ENCODE measurements at regions not wholly inside any gene's neighbourhood (a gene's known extent, or its start where the extent isn't known, plus 50 kb on each side); places are given as distances from the start of the nearest gene placed in this dataset.

- no peak for FAIRE-seq
- Mint-ChIP-seq H3K4me3 (ENCODE audit: unreplicated experiment) (no peak overlapping the region), H3K27ac (ENCODE audit: unreplicated experiment) (no peak overlapping the region), H3K36me3 (ENCODE audit: low read depth, unreplicated experiment) (peaks cover 1% of the 10 kb centered on the region), H3K9me3 (ENCODE audit: unreplicated experiment) (no peaks in the 10 kb centered on the region), H3K27me3 (ENCODE audit: low read depth, unreplicated experiment) (no peaks in the 10 kb centered on the region), H3K4me1 (ENCODE audit: low read depth, unreplicated experiment) (no peaks in the 10 kb centered on the region)
- Histone ChIP-seq H4K20me1 (ENCODE audit: insufficient read depth, low read length) (no peaks in the 10 kb centered on the region), H3K9ac (ENCODE audit: low read length) (no peak overlapping the region), H3K36me3 (ENCODE audit: insufficient read depth, low read length) (no peaks in the 10 kb centered on the region), H2AFZ (ENCODE audit: low read depth, low read length) (no peak overlapping the region), H3K27ac (ENCODE audit: low read depth, low read length) (no peak overlapping the region), H3K9me3 (ENCODE audit: insufficient read depth, low read depth, low read length) (no peaks in the 10 kb centered on the region), H3K79me2 (ENCODE audit: insufficient read depth, low read length) (no peaks in the 10 kb centered on the region), H3K4me2 (ENCODE audit: low read length) (no peak overlapping the region), H3K4me3 (ENCODE audit: insufficient read depth, low read depth, low read length) (no peak overlapping the region), H3K4me1 (ENCODE audit: insufficient read depth, low read length) (no peaks in the 10 kb centered on the region), H3K27me3 (ENCODE audit: insufficient read depth, low read length) (no peaks in the 10 kb centered on the region)
- TF ChIP-seq EZH2 (IDR thresholded peaks at IDR 0.05; ENCODE audit: insufficient read depth, low read length): no peak
- TF ChIP-seq CTCF (IDR thresholded peaks at IDR 0.05; ENCODE audit: insufficient read depth, low read depth, low read length): no peak
- no peak for DNase-seq (ENCODE audit: low read depth)
These were observed 127.2 kb upstream of the ARHGAP28 start for GRCh38 chr18:6602365-6602764.

- Histone ChIP-seq H3K4me2 (ENCODE audit: low read length) (no peak overlapping the region), H2AFZ (ENCODE audit: low read depth, low read length) (no peak overlapping the region), H3K4me1 (ENCODE audit: insufficient read depth, low read length) (no peaks in the 10 kb centered on the region), H4K20me1 (ENCODE audit: insufficient read depth, low read length) (no peaks in the 10 kb centered on the region), H3K9ac (ENCODE audit: low read length) (no peak overlapping the region), H3K9me3 (ENCODE audit: insufficient read depth, low read depth, low read length) (no peaks in the 10 kb centered on the region), H3K27ac (ENCODE audit: low read depth, low read length) (no peak overlapping the region), H3K36me3 (ENCODE audit: insufficient read depth, low read length) (no peaks in the 10 kb centered on the region), H3K4me3 (ENCODE audit: insufficient read depth, low read depth, low read length) (no peak overlapping the region), H3K27me3 (ENCODE audit: insufficient read depth, low read length) (no peaks in the 10 kb centered on the region), H3K79me2 (ENCODE audit: insufficient read depth, low read length) (no peaks in the 10 kb centered on the region)
- no peaks in the 10 kb centered on the region for H3K9me3 Mint-ChIP-seq (ENCODE audit: unreplicated experiment)
- no peak for FAIRE-seq
- H3K27ac Mint-ChIP-seq (ENCODE audit: unreplicated experiment): no peak overlapping the region
- no peak overlapping the region for H3K4me3 Mint-ChIP-seq (ENCODE audit: unreplicated experiment)
- peaks cover 1% of the 10 kb centered on the region for H3K36me3 Mint-ChIP-seq (ENCODE audit: low read depth, unreplicated experiment)
- no peak for DNase-seq (ENCODE audit: low read depth)
- no peaks in the 10 kb centered on the region for H3K27me3 Mint-ChIP-seq (ENCODE audit: low read depth, unreplicated experiment)
- TF ChIP-seq EZH2 (IDR thresholded peaks at IDR 0.05; ENCODE audit: insufficient read depth, low read length) (no peak), CTCF (IDR thresholded peaks at IDR 0.05; ENCODE audit: insufficient read depth, low read depth, low read length) (no peak)
- H3K4me1 Mint-ChIP-seq (ENCODE audit: low read depth, unreplicated experiment): no peaks in the 10 kb centered on the region
These were observed 125.0 kb upstream of the ARHGAP28 start for GRCh38 chr18:6604573-6604941.

- Histone ChIP-seq H3K9ac (ENCODE audit: low read length) (no peak overlapping the region), H3K4me1 (ENCODE audit: insufficient read depth, low read length) (no peaks in the 10 kb centered on the region), H3K4me3 (ENCODE audit: insufficient read depth, low read depth, low read length) (no peak overlapping the region), H3K4me2 (ENCODE audit: low read length) (no peak overlapping the region), H3K79me2 (ENCODE audit: insufficient read depth, low read length) (no peaks in the 10 kb centered on the region), H3K27ac (ENCODE audit: low read depth, low read length) (no peak overlapping the region), H4K20me1 (ENCODE audit: insufficient read depth, low read length) (no peaks in the 10 kb centered on the region), H3K36me3 (ENCODE audit: insufficient read depth, low read length) (no peaks in the 10 kb centered on the region), H3K9me3 (ENCODE audit: insufficient read depth, low read depth, low read length) (no peaks in the 10 kb centered on the region), H2AFZ (ENCODE audit: low read depth, low read length) (no peak overlapping the region), H3K27me3 (ENCODE audit: insufficient read depth, low read length) (no peaks in the 10 kb centered on the region)
- FAIRE-seq (no peak), DNase-seq (ENCODE audit: low read depth) (no peak)
- no peaks in the 10 kb centered on the region for H3K9me3 Mint-ChIP-seq (ENCODE audit: unreplicated experiment)
- H3K27ac Mint-ChIP-seq (ENCODE audit: unreplicated experiment): no peak overlapping the region
- TF ChIP-seq CTCF (IDR thresholded peaks at IDR 0.05; ENCODE audit: insufficient read depth, low read depth, low read length) (no peak), EZH2 (IDR thresholded peaks at IDR 0.05; ENCODE audit: insufficient read depth, low read length) (no peak)
- no peaks in the 10 kb centered on the region for H3K27me3 Mint-ChIP-seq (ENCODE audit: low read depth, unreplicated experiment)
- no peaks in the 10 kb centered on the region for H3K4me1 Mint-ChIP-seq (ENCODE audit: low read depth, unreplicated experiment)
- peaks cover 1% of the 10 kb centered on the region for H3K36me3 Mint-ChIP-seq (ENCODE audit: low read depth, unreplicated experiment)
- H3K4me3 Mint-ChIP-seq (ENCODE audit: unreplicated experiment): no peak overlapping the region
These were observed 124.2 kb upstream of the ARHGAP28 start for GRCh38 chr18:6605115-6605869.
